Fibroblast of lung (primary cell): ENCODE measurements at regions not wholly inside any gene's neighbourhood (a gene's known extent, or its start where the extent isn't known, plus 50 kb on each side); places are given as distances from the start of the nearest gene placed in this dataset.

Experiments
- CTCF ChIP-seq, 2 donors: IDR thresholded peaks in 1 of 2; conservative IDR thresholded peaks in 1 of 2; 1 replicate in 1 of 2; 2 replicates in 1 of 2; pipeline ENCODE4 v1.5.1; 2011 to 2012; ENCODE audit warnings: low read length in 2 of 2, control low read depth in 1 of 2, inconsistent platforms in 1 of 2, low read depth in 1 of 2, mild to moderate bottlenecking in 1 of 2
- EZH2 ChIP-seq: IDR thresholded peaks from 2 replicates; pipeline ENCODE4 v1.5.1; 2012; ENCODE audit warnings: low read length, control low read depth, mild to moderate bottlenecking; ENCODE audit errors: missing control alignments

DNA sequence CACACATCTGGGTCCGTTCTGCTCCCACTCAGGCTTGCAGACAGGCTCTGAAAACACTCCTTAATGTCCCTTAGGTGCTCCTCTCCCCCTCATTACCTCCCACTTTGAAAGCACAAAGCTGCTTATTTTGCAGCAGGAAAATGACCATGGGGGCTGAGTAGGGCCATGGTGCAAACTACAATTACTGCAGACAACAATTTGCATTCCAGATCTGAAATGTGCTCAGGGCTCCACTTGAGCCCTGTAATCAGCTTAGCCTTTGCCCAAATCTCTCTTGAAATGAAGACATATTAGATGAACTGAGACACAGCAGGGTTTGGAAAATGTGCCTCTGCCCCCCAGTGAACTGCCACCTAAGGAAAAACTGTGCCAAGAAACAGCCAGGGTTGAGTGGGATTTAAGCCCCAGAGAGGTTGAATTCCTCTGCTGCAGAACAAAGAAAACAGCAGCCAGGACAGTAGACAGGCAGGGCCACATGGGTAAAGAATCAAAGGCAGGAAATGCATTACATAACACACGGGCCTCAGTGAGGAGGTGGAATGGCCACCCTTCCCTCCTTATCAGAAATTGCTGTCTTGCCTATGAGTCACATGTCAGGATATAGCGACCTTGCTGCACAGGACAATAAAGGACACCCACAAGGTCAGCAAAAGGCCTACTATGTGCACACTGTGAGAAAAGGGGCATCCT, 126.8 kb upstream of the ARHGEF3 start:
- TF ChIP-seq CTCF (conservative IDR thresholded peaks at IDR 0.05 in 1 of 2, IDR thresholded peaks at IDR 0.05 in 1 of 2; ENCODE audit: low read depth in 1 of 2, low read length in 2 of 2) (no peak), EZH2 (no peak)
